ENCODE measurements at regions not wholly inside any gene's neighbourhood (a gene's known extent, or its start where the extent isn't known, plus 50 kb on each side); places are given as distances from the start of the nearest gene placed in this dataset.

- TF ChIP-seq CTCF (conservative IDR thresholded peaks at IDR 0.05; ENCODE audit: low read depth, low read length), result peak; percentile 6
- no peak for DNase-seq (ENCODE audit: low read depth)
- no peak overlapping the region for H3K4me3 ChIP-seq (ENCODE audit: low read length)
Measured at GRCh38 chr4:11634283-11634682, 205.6 kb upstream of the HS3ST1 start.

- no peak for TF ChIP-seq CTCF (conservative IDR thresholded peaks at IDR 0.05; ENCODE audit: low read depth, low read length)
- DNase-seq (ENCODE audit: low read depth), result no peak
Measured at GRCh38 chr4:11633430-11633829, 204.7 kb upstream of the HS3ST1 start.

GRCh38 chr4:11632483-11632882 lies 203.8 kb upstream of the HS3ST1 start:
- H3K4me3 ChIP-seq (ENCODE audit: low read length), result no peak overlapping the region
- no peak for TF ChIP-seq CTCF (conservative IDR thresholded peaks at IDR 0.05; ENCODE audit: low read depth, low read length)
- DNase-seq (ENCODE audit: low read depth), result no peak

More at GRCh38 chr4:11633430-11633829, 204.7 kb upstream of the HS3ST1 start:
- H3K4me3 ChIP-seq (ENCODE audit: low read length), result no peak overlapping the region

- no peak for TF ChIP-seq CTCF (conservative IDR thresholded peaks at IDR 0.05; ENCODE audit: low read depth, low read length)
- H3K4me3 ChIP-seq (ENCODE audit: low read length), result no peak overlapping the region
- DNase-seq (ENCODE audit: low read depth), result no peak
Measured at GRCh38 chr4:11632025-11632424, 203.3 kb upstream of the HS3ST1 start.

- DNase-seq (ENCODE audit: low read depth), result no peak
- TF ChIP-seq CTCF (conservative IDR thresholded peaks at IDR 0.05; ENCODE audit: low read depth, low read length), result no peak
- no peak overlapping the region for H3K4me3 ChIP-seq (ENCODE audit: low read length)
Measured at GRCh38 chr4:11631416-11631815, 202.7 kb upstream of the HS3ST1 start.

GRCh38 chr4:11628093-11628725 lies 199.5 kb upstream of the HS3ST1 start:
- TF ChIP-seq CTCF (conservative IDR thresholded peaks at IDR 0.05; ENCODE audit: low read depth, low read length), result no peak
- no peak for DNase-seq (ENCODE audit: low read depth)
- no peak overlapping the region for H3K4me3 ChIP-seq (ENCODE audit: low read length)

- no peak for DNase-seq (ENCODE audit: low read depth)
- TF ChIP-seq CTCF (conservative IDR thresholded peaks at IDR 0.05; ENCODE audit: low read depth, low read length), result no peak
- no peak overlapping the region for H3K4me3 ChIP-seq (ENCODE audit: low read length)
Measured at GRCh38 chr4:11626066-11626465, 197.4 kb upstream of the HS3ST1 start.

All from retinal pigment epithelial cell (primary cell).